ENCODE measurements at regions not wholly inside any gene's neighbourhood (a gene's known extent, or its start where the extent isn't known, plus 50 kb on each side); places are given as distances from the start of the nearest gene placed in this dataset.

GRCh38 chr2:451495-451894, 163.6 kb upstream of the ALKAL2 start:
- no peak for FAIRE-seq
- no peaks in the 10 kb centered on the region for H3K27me3 ChIP-seq (ENCODE audit: control insufficient read depth, insufficient read depth, low read length)
- no peak for DNase-seq (ENCODE audit: low read depth)
- TF ChIP-seq, protein P1, sequence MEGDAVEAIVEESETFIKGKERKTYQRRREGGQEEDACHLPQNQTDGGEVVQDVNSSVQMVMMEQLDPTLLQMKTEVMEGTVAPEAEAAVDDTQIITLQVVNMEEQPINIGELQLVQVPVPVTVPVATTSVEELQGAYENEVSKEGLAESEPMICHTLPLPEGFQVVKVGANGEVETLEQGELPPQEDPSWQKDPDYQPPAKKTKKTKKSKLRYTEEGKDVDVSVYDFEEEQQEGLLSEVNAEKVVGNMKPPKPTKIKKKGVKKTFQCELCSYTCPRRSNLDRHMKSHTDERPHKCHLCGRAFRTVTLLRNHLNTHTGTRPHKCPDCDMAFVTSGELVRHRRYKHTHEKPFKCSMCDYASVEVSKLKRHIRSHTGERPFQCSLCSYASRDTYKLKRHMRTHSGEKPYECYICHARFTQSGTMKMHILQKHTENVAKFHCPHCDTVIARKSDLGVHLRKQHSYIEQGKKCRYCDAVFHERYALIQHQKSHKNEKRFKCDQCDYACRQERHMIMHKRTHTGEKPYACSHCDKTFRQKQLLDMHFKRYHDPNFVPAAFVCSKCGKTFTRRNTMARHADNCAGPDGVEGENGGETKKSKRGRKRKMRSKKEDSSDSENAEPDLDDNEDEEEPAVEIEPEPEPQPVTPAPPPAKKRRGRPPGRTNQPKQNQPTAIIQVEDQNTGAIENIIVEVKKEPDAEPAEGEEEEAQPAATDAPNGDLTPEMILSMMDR (IDR thresholded peaks at IDR 0.05; ENCODE audit: insufficient read depth, low read length, severe bottlenecking), result no peak
- H3K4me3 ChIP-seq (ENCODE audit: low read depth, low read length), result no peak overlapping the region
- no peaks in the 10 kb centered on the region for H3K36me3 ChIP-seq (ENCODE audit: control insufficient read depth, insufficient read depth, low read length)

DNA sequence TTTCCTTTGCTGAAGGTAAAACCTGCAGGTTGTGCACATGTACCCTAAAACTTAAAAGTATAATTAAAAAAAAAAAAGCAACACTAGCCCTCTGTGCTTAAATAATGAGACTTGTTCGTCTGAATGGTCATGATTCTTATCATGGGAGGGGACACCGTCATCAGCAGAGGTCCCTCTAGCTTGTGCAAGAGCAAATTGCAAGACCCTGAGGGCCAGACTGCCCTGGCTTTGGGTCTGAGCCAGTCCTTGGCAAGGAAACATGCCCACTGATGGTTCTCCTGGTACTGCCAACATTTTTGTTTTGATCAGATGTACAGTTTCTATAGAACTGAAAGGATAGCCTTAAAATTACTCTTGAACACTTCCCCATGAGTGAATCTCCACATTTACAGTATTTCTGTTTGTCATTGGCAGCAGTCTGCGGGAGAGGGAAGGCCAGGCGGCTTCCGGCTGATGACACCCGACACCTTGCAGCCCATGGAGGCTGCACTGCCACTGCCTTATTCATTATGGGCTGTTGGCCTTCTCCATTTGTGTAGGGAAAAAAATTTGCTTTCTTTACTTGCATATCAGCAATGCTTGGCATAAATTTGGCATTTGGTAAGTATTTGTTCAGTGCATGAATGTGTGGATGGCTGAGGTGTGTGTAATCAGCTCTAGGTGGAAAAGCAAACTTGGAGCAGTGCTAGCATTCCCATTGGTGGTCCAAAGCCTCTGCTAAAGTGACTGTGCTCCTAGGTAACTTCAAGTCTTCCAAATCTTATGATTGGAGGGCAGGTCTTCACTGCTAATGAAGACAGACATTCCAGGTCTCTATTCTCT, 161.6 kb upstream of the ALKAL2 start:
- no peaks in the 10 kb centered on the region for H3K36me3 ChIP-seq (ENCODE audit: control insufficient read depth, insufficient read depth, low read length)
- TF ChIP-seq, protein P1 (IDR thresholded peaks at IDR 0.05; ENCODE audit: insufficient read depth, low read length, severe bottlenecking), result no peak
- FAIRE-seq (no peak), DNase-seq (ENCODE audit: low read depth) (no peak)
- no peak overlapping the region for H3K4me3 ChIP-seq (ENCODE audit: low read depth, low read length)
- H3K27me3 ChIP-seq (ENCODE audit: control insufficient read depth, insufficient read depth, low read length), result no peaks in the 10 kb centered on the region

DNA sequence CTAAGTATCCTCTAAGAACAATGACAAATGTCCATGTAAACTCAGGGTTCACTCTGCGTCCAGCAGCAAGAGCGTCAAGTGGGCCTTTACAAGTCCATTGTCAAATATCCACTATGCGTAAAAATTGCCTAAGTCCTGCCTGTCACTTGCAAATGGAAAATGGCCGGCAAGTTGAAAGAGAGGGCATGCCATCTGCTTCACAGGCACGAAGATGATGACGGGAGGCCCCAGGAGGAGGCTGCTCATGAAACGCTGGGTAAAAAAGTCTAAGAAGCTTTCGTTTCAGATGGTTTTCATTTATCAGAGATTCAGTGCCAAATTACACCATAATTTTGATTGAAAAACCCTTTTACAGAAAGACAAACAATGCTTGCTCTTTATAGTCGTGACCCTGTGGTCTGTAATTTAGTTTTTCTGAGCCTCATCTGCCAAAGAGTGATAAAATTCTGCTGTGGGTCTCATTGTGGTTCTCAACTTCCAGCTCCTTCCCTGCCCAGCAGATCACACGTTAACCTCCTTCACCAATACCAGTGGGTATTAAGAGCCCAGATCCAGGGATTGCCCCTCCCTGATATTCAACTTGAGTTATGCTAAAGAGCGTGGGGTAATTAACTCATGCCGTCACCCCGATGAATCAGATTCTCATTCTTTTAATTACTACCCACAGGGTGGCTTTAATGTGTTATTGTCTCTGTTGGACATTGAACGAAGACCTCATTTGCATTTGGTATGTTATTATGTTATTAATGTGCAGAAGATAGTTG, 160.2 kb upstream of the ALKAL2 start:
- H3K27me3 ChIP-seq (ENCODE audit: control insufficient read depth, insufficient read depth, low read length), result no peaks in the 10 kb centered on the region
- no peak for DNase-seq (ENCODE audit: low read depth)
- no peak for FAIRE-seq
- no peaks in the 10 kb centered on the region for H3K36me3 ChIP-seq (ENCODE audit: control insufficient read depth, insufficient read depth, low read length)
- no peak overlapping the region for H3K4me3 ChIP-seq (ENCODE audit: low read depth, low read length)
- TF ChIP-seq, protein P1 (IDR thresholded peaks at IDR 0.05; ENCODE audit: insufficient read depth, low read length, severe bottlenecking), result no peak

DNA sequence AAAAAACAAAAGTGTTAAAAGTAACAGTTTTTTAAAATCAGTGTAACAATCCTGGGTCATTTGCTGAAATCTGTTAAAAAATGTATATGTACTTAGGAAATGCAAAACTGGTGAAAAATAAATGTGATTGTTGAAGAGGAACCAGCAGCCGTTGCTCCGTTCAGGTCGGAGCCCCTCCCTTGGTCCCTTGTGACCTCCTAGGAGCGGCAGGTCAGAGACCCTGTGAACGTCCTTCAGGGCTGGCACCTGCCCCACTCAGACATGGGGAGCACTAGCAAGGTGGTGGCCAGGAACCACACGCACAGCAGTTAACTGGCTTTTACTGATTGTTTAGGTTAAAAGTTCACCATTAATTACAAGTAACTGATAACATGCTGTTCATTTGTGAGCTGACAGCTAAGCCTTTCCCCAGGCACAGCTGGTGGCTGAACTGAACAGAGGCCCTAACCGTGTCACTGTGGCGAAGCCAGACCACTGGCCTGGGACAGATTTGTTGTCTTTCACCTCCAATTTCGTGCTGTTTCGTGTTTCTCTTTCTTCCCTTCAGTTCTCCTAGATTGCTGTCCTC, 159.2 kb upstream of the ALKAL2 start:
- Histone ChIP-seq H3K4me3 (ENCODE audit: low read depth, low read length) (no peak overlapping the region), H3K36me3 (ENCODE audit: control insufficient read depth, insufficient read depth, low read length) (no peaks in the 10 kb centered on the region), H3K27me3 (ENCODE audit: control insufficient read depth, insufficient read depth, low read length) (no peaks in the 10 kb centered on the region)
- TF ChIP-seq, protein P1 (IDR thresholded peaks at IDR 0.05; ENCODE audit: insufficient read depth, low read length, severe bottlenecking), result no peak
- DNase-seq (ENCODE audit: low read depth), result no peak
- no peak for FAIRE-seq

DNA sequence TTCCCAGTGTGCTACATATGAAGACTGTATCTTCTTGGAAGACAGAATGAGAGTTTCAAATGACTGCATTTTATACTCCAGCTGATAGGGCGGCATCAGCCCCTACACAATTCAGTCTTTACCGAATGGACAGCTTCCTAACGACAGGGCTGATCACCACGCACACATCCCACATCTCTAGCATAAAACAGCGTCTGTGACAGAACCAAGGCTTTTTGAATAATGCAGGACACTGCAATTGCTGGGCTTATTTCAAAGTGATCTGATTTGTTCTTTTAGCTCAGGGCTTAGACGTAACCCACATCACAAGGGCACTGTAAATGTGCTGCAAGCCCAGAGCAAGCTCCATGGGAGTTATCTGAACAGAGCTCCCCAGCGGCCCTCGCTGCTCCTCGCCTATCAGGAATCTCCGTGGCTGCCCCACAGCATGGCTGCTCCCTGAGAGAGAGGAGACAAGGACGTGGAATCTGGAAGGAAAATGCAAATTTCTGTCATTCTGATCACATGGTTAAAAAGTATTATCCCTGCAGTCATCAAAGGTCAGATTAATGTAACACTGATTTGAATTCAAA, 158.5 kb upstream of the ALKAL2 start:
- TF ChIP-seq, protein P1 (IDR thresholded peaks at IDR 0.05; ENCODE audit: insufficient read depth, low read length, severe bottlenecking), result no peak
- Histone ChIP-seq H3K27me3 (ENCODE audit: control insufficient read depth, insufficient read depth, low read length) (no peaks in the 10 kb centered on the region), H3K4me3 (ENCODE audit: low read depth, low read length) (no peak overlapping the region), H3K36me3 (ENCODE audit: control insufficient read depth, insufficient read depth, low read length) (no peaks in the 10 kb centered on the region)
- FAIRE-seq (no peak), DNase-seq (ENCODE audit: low read depth) (no peak)
